ENCODE measurements at regions not wholly inside any gene's neighbourhood (a gene's known extent, or its start where the extent isn't known, plus 50 kb on each side); places are given as distances from the start of the nearest gene placed in this dataset.

DNA sequence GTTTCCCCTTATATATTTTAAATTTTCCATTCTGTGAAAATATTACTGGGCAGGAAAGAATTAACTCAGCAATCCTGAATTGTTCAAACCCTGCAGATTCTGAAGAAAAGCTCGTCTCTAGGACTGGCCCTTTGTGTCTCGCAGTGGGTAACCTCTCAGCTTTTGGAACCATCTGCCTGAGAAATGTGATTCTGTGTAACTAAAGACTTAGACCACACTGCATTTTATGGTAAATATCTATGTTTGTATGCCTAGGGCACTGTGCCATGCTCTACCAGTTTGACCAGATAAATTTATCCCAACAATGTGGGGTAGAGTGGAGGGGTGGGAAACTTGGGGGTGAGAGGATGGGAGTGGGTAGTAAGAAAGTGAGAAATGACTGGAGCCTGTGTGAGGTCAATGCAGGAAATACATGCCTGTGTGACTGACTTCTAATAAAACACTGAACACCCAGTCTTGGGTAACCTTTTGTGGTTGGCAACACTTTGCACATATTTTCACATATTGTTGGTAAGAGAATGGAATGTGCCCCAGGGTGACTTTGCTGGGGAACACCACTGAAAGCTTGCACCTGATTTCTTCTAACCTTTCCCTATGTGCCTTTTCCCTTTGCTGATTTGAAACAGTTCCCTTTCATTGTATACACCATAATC is 1181.9 kb downstream of the OLFM4 start:
- H3K36me3 ChIP-seq (ENCODE audit: control insufficient read depth in 2 of 2, insufficient read depth in 1 of 2, low read length in 2 of 2): no peaks in the 10 kb centered on the region
- H3K27ac ChIP-seq (ENCODE audit: extremely low read depth, low read depth, low read length): no peak overlapping the region
- ChIA-PET POLR2A (no interaction called here), CTCF (interaction anchor here (0.7 kb wide), 1 partner anchor 440 kb away, joined by 3 read pairs; no protein-coding TSS in a partner anchor)
- H3K9me3 ChIP-seq (ENCODE audit: control insufficient read depth, insufficient read depth, low read depth, low read length): no peaks in the 10 kb centered on the region
- H3K4me1 ChIP-seq (ENCODE audit: control insufficient read depth, insufficient read depth, low read length): no peaks in the 10 kb centered on the region
- H3K4me3 ChIP-seq (ENCODE audit: low read depth, low read length): no peak overlapping the region
- TF ChIP-seq ZNF366 (tag by site-specific recombination; conservative IDR thresholded peaks at IDR 0.05) (no peak), ZBTB17 (tag by site-specific recombination; IDR thresholded peaks at IDR 0.05) (no peak), ZNF621 (tag by site-specific recombination; IDR thresholded peaks at IDR 0.05) (no peak), ZIC2 (tag by site-specific recombination; IDR thresholded peaks at IDR 0.05) (no peak), ZNF658 (tag by site-specific recombination; IDR thresholded peaks at IDR 0.05) (no peak), ZBTB21 (tag by site-specific recombination; IDR thresholded peaks at IDR 0.05) (no peak), ZNF585B (tag by site-specific recombination; IDR thresholded peaks at IDR 0.05) (no peak), TRIM28 (IDR thresholded peaks at IDR 0.05; ENCODE audit: borderline replicate concordance, low read length) (no peak), ZNF521 (tag by site-specific recombination; IDR thresholded peaks at IDR 0.05) (no peak), HOXA7 (CRISPR knock-in tag; IDR thresholded peaks at IDR 0.05; ENCODE audit: borderline replicate concordance) (no peak), ZNF558 (tag by site-specific recombination; IDR thresholded peaks at IDR 0.05) (no peak), ZNF221 (tag by site-specific recombination; IDR thresholded peaks at IDR 0.05; ENCODE audit: borderline replicate concordance) (no peak)
- TF ChIP-seq, protein P1, sequence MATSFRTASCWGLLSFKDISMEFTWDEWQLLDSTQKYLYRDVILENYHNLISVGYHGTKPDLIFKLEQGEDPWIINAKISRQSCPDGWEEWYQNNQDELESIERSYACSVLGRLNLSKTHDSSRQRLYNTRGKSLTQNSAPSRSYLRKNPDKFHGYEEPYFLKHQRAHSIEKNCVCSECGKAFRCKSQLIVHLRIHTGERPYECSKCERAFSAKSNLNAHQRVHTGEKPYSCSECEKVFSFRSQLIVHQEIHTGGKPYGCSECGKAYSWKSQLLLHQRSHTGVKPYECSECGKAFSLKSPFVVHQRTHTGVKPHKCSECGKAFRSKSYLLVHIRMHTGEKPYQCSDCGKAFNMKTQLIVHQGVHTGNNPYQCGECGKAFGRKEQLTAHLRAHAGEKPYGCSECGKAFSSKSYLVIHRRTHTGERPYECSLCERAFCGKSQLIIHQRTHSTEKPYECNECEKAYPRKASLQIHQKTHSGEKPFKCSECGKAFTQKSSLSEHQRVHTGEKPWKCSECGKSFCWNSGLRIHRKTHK (tag by site-specific recombination; IDR thresholded peaks at IDR 0.05): no peak
- TF ChIP-seq, protein P2, sequence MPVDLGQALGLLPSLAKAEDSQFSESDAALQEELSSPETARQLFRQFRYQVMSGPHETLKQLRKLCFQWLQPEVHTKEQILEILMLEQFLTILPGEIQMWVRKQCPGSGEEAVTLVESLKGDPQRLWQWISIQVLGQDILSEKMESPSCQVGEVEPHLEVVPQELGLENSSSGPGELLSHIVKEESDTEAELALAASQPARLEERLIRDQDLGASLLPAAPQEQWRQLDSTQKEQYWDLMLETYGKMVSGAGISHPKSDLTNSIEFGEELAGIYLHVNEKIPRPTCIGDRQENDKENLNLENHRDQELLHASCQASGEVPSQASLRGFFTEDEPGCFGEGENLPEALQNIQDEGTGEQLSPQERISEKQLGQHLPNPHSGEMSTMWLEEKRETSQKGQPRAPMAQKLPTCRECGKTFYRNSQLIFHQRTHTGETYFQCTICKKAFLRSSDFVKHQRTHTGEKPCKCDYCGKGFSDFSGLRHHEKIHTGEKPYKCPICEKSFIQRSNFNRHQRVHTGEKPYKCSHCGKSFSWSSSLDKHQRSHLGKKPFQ (tag by site-specific recombination; IDR thresholded peaks at IDR 0.05): no peak
- TF ChIP-seq, protein P3, sequence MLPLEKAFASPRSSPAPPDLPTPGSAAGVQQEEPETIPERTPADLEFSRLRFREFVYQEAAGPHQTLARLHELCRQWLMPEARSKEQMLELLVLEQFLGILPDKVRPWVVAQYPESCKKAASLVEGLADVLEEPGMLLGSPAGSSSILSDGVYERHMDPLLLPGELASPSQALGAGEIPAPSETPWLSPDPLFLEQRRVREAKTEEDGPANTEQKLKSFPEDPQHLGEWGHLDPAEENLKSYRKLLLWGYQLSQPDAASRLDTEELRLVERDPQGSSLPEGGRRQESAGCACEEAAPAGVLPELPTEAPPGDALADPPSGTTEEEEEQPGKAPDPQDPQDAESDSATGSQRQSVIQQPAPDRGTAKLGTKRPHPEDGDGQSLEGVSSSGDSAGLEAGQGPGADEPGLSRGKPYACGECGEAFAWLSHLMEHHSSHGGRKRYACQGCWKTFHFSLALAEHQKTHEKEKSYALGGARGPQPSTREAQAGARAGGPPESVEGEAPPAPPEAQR (tag by site-specific recombination; IDR thresholded peaks at IDR 0.05): no peak

DNA sequence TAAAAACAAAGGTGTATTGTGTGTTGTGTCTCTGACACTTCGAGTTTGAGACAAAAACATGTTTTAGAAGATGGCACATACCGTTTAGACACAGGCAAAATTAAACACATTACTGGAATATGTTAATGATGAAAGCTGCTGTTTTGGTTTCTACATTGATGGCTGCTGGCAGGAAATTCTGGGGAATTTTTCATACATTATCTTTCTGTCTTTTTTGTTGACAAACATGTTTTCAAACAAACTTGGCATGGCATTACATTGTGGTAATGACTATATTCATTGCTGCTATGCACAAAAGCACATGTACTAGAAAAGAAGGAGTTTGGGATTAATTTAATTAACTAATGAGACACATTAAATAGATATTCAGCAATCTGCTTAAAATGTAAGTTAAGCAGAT is 1187.6 kb downstream of the OLFM4 start:
- ChIA-PET POLR2A (no interaction called here), CTCF (no interaction called here)
- H3K4me3 ChIP-seq (ENCODE audit: low read depth, low read length): no peak overlapping the region
- no peak overlapping the region for H3K27ac ChIP-seq (ENCODE audit: extremely low read depth, low read depth, low read length)
- no peaks in the 10 kb centered on the region for H3K4me1 ChIP-seq (ENCODE audit: control insufficient read depth, insufficient read depth, low read length)
- no peaks in the 10 kb centered on the region for H3K36me3 ChIP-seq (ENCODE audit: control insufficient read depth in 2 of 2, insufficient read depth in 1 of 2, low read length in 2 of 2)
- H3K9me3 ChIP-seq (ENCODE audit: control insufficient read depth, insufficient read depth, low read depth, low read length): no peaks in the 10 kb centered on the region
- TF ChIP-seq ZNF350 (tag by site-specific recombination; IDR thresholded peaks at IDR 0.05) (no peak), MYNN (tag by site-specific recombination; IDR thresholded peaks at IDR 0.05; ENCODE audit: borderline replicate concordance) (no peak), ZNF335 (tag by site-specific recombination; conservative IDR thresholded peaks at IDR 0.05) (no peak), IKZF3 (tag by site-specific recombination; IDR thresholded peaks at IDR 0.05) (no peak), FEZF1 (tag by site-specific recombination; IDR thresholded peaks at IDR 0.05) (no peak), ZNF830 (tag by site-specific recombination; IDR thresholded peaks at IDR 0.05; ENCODE audit: low read depth) (no peak)
- TF ChIP-seq, protein P4, sequence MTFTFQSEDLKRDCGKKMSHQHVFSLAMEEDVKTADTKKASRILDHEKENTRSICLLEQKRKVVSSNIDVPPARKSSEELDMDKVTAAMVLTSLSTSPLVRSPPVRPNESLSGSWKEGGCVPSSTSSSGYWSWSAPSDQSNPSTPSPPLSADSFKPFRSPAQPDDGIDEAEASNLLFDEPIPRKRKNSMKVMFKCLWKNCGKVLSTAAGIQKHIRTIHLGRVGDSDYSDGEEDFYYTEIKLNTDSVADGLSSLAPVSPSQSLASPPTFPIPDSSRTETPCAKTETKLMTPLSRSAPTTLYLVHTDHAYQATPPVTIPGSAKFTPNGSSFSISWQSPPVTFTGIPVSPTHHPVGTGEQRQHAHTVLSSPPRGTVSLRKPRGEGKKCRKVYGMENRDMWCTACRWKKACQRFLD (tag by site-specific recombination; IDR thresholded peaks at IDR 0.05): no peak
- TF ChIP-seq, protein P5, sequence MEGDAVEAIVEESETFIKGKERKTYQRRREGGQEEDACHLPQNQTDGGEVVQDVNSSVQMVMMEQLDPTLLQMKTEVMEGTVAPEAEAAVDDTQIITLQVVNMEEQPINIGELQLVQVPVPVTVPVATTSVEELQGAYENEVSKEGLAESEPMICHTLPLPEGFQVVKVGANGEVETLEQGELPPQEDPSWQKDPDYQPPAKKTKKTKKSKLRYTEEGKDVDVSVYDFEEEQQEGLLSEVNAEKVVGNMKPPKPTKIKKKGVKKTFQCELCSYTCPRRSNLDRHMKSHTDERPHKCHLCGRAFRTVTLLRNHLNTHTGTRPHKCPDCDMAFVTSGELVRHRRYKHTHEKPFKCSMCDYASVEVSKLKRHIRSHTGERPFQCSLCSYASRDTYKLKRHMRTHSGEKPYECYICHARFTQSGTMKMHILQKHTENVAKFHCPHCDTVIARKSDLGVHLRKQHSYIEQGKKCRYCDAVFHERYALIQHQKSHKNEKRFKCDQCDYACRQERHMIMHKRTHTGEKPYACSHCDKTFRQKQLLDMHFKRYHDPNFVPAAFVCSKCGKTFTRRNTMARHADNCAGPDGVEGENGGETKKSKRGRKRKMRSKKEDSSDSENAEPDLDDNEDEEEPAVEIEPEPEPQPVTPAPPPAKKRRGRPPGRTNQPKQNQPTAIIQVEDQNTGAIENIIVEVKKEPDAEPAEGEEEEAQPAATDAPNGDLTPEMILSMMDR (tag by site-specific recombination; IDR thresholded peaks at IDR 0.05): no peak
- TF ChIP-seq, protein P6, sequence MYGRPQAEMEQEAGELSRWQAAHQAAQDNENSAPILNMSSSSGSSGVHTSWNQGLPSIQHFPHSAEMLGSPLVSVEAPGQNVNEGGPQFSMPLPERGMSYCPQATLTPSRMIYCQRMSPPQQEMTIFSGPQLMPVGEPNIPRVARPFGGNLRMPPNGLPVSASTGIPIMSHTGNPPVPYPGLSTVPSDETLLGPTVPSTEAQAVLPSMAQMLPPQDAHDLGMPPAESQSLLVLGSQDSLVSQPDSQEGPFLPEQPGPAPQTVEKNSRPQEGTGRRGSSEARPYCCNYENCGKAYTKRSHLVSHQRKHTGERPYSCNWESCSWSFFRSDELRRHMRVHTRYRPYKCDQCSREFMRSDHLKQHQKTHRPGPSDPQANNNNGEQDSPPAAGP (tag by site-specific recombination; IDR thresholded peaks at IDR 0.05): no peak
